Ascending aorta (tissue), 2 donors: ENCODE measurements at regions not wholly inside any gene's neighbourhood (a gene's known extent, or its start where the extent isn't known, plus 50 kb on each side); places are given as distances from the start of the nearest gene placed in this dataset.
A peak's percentile ranks its signal among the peaks of the same experiment; 100 is the strongest.

Experiments
- DNase-seq, 2 donors: peaks; one replicate each; pipeline ENCODE4 v3.0.0-alpha.2; 2019; ENCODE audit warnings: low spot score in 2 of 2
- H3K27ac ChIP-seq, 2 donors: fragments of 200-600 bp; sonication (generic); one replicate each; pipeline ENCODE4 v1.5.1; 2016 to 2017; ENCODE audit warnings: mild to moderate bottlenecking in 1 of 2
- H3K27me3 ChIP-seq: fragments of 200-600 bp; sonication (generic); one replicate; pipeline ENCODE4 v1.5.1; 2017
- H3K36me3 ChIP-seq, 2 donors: fragments of 200-600 bp; sonication (generic); one replicate each; pipeline ENCODE4 v1.5.1; 2016
- H3K4me1 ChIP-seq, 2 donors: fragments of 200-600 bp; sonication (generic); one replicate each; pipeline ENCODE4 v1.5.1; 2016 to 2017; ENCODE audit warnings: mild to moderate bottlenecking in 1 of 2
- H3K4me3 ChIP-seq, 2 donors: fragments of 200-600 bp; sonication (generic); one replicate each; pipeline ENCODE4 v1.5.1; 2016 to 2017; ENCODE audit warnings: mild to moderate bottlenecking in 1 of 2
- H3K9me3 ChIP-seq, 2 donors: fragments of 200-600 bp; sonication (generic); one replicate each; pipeline ENCODE4 v1.5.1; 2016
- intact Hi-C: fragments of 100-400 bp; cut with DNase I; formaldehyde crosslinking; loops from one replicate; pipeline ENCODE4 v1.15.1; 2023
- TF ChIP-seq, protein P1 (sequence below), 3 experiments: fragments of 200-600 bp in 2 of 3; fragments of 450-650 bp in 1 of 3; sonication (generic) in 2 of 3; IDR thresholded peaks; one replicate each; pipeline ENCODE4 v1.5.1; 2016 to 2019; ENCODE audit warnings: antibody characterized with exemption in 3 of 3, mild to moderate bottlenecking in 1 of 3, moderate library complexity in 1 of 3

DNA sequence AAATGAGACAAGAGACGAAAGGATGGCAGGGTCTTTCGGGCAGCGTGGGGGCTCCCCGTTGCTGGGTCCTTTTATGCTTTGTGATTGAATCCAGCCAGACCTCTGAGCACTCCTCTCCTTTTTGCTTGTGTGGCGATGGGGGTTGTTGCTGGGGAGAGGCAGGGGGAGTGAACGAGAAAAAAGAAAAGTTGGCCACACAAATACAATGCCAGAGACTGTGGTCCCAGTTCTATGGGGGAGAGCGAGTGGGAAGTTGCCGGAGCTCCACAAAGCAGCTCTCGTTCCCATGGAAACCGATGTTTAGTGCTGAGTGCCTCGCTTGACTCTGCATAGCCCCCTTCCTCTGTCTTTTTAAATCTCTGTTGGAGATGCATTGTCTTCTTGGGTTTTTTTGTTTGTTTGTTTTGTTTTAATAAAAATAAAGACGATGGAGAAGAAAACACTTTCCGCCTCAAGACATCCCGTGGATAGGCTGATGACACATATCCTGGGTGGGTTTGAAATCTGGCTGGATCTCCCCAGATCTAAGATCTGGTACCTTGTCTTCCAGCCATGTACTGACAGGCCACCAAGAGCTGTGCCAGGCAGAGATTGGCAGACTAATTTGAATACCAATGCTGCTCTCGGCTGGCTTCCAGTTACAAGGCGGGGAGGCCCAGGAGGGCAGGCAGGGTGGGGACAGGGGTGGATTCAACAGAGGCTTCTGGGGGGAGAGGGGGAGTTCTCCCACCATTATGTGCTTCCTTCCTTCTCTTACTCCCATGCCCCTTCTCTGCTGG is 529.3 kb downstream of the QKI start:
- no peaks in the 10 kb centered on the region for H3K9me3 ChIP-seq
- no peaks in the 10 kb centered on the region for H3K36me3 ChIP-seq
- no peak overlapping the region for H3K27ac ChIP-seq
- no peak for DNase-seq
- H3K4me1 ChIP-seq: no peaks in the 10 kb centered on the region
- H3K4me3 ChIP-seq: no peak overlapping the region
- H3K27me3 ChIP-seq: no peaks in the 10 kb centered on the region
- intact Hi-C loops: no loop called here
- TF ChIP-seq, protein P1, sequence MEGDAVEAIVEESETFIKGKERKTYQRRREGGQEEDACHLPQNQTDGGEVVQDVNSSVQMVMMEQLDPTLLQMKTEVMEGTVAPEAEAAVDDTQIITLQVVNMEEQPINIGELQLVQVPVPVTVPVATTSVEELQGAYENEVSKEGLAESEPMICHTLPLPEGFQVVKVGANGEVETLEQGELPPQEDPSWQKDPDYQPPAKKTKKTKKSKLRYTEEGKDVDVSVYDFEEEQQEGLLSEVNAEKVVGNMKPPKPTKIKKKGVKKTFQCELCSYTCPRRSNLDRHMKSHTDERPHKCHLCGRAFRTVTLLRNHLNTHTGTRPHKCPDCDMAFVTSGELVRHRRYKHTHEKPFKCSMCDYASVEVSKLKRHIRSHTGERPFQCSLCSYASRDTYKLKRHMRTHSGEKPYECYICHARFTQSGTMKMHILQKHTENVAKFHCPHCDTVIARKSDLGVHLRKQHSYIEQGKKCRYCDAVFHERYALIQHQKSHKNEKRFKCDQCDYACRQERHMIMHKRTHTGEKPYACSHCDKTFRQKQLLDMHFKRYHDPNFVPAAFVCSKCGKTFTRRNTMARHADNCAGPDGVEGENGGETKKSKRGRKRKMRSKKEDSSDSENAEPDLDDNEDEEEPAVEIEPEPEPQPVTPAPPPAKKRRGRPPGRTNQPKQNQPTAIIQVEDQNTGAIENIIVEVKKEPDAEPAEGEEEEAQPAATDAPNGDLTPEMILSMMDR (IDR thresholded peaks at IDR 0.05): no peak

DNA sequence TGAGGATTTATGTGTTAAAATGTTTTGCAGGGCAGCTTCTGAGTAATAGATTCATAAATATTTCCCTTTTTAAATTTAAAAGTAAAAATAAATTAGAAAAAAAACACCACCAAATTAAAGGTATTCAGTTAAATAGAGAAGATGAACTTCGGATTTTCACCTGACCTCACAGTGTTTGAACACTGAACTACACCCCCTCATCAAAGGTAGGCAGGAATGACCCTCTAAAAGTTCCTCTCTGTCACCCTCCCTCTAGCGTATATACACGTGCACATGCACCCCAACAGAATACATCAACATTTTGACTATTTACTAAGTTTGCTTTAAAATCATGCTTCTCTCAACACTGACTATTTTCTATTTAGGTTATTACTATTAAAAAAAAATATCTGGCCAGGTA is 528.3 kb downstream of the QKI start:
- TF ChIP-seq, protein P1 (IDR thresholded peaks at IDR 0.05): no peak
- DNase-seq: no peak
- intact Hi-C loops: no loop called here

DNA sequence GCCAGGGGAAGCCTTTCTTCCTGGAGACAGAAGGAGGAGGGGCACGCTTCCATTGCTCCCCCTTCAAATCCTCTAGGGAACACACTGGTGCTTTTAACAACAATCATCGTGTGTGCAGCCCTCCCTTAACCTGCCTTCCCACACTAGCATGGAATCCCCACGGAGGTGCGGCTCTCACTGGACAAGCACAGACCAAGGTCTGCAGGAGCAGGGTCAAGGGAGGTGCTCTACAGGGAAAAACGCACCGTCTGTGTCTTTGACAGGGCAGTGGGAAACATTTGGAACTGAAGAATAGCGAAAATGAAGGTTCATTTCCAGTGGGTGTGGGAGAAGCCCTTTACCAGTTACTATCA is 527.1 kb downstream of the QKI start:
- no peaks in the 10 kb centered on the region for H3K4me1 ChIP-seq
- no peak overlapping the region for H3K27ac ChIP-seq
- H3K9me3 ChIP-seq: no peaks in the 10 kb centered on the region

More for the DNA sequence above, 528.3 kb downstream of the QKI start:
- H3K27ac ChIP-seq: no peak overlapping the region
- no peaks in the 10 kb centered on the region for H3K4me1 ChIP-seq
- no peaks in the 10 kb centered on the region for H3K9me3 ChIP-seq
- no peak overlapping the region for H3K4me3 ChIP-seq
- no peaks in the 10 kb centered on the region for H3K36me3 ChIP-seq
- H3K27me3 ChIP-seq: no peaks in the 10 kb centered on the region

DNA sequence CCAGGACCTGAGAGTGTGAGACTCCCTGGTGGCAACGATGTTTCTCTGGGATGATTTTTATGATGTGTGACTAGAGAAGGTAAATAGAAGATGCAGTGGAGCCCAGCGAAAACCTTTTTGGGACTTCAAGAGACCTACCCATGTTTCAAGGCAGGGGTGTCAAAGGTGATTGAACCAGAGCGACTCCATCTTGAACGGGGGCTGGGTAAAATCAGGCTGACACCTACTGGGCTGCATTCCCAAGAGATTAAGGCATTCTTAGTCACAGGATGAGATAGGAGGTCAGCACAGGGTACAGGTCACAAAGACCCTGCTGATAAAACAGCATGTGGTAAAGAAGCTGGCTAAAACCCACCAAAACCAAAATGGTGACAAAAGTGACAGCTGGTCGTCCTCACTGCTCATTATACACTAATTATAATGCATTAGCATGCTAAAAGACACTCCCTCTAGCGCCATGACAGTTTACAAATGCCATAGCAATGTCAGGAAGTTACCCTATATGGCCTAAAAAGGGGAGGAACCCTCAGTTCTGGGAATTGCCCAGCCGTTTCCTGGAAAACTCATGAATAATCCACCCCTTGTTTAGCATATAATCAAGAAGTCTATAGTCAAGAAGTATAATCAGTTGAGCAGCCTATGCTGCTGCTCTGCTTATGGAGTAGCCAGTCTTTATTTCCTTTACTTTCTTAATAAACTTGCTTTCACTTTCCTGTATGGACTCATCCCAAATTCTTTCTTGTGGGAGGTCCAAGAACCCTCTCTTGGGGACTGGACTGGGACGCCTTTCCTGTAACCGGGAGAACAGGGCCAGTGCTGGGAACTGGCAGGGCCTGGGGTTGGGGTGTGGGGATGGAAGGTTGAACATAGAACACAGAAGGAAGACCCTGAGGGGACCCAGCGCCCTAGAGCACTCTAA is 526.4 kb downstream of the QKI start:
- no peaks in the 10 kb centered on the region for H3K36me3 ChIP-seq
- no peaks in the 10 kb centered on the region for H3K9me3 ChIP-seq
- TF ChIP-seq, protein P1 (IDR thresholded peaks at IDR 0.05): no peak
- no peak overlapping the region for H3K27ac ChIP-seq
- peak overlapping the region in 1 of 2 donors; percentile 13 for H3K4me3 ChIP-seq
- intact Hi-C loops: no loop called here
- H3K27me3 ChIP-seq: no peaks in the 10 kb centered on the region
- no peaks in the 10 kb centered on the region for H3K4me1 ChIP-seq
- no peak for DNase-seq

More for the DNA sequence above, 527.1 kb downstream of the QKI start:
- no peaks in the 10 kb centered on the region for H3K36me3 ChIP-seq
- H3K4me3 ChIP-seq: peak overlapping the region in 1 of 2 donors; percentile 13
- intact Hi-C loops: no loop called here
- no peak for DNase-seq
- TF ChIP-seq, protein P1 (IDR thresholded peaks at IDR 0.05): no peak
- H3K27me3 ChIP-seq: no peaks in the 10 kb centered on the region

DNA sequence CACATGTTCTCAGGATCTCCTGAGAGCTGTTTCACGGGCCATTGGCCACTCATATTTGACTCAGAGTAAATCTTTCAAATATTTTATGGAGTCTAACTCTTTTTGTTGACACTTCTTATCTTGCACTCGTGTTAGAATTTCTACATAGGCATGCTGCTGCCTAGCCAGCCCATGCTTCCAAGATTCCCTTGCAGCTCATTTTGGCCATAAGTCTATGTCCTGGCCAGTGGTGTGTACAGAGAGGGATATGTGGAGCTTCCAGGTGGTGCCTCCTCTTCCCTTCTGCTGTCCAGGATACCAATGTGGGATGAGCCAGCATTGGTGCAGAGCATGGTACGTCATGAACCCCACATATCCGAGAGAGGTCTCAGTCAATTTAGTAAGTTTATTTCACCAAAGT is 522.6 kb downstream of the QKI start:
- no peaks in the 10 kb centered on the region for H3K36me3 ChIP-seq
- H3K9me3 ChIP-seq: no peaks in the 10 kb centered on the region
- TF ChIP-seq, protein P1 (IDR thresholded peaks at IDR 0.05): no peak
- no peak overlapping the region for H3K27ac ChIP-seq
- H3K4me1 ChIP-seq: no peaks in the 10 kb centered on the region
- intact Hi-C loops: no loop called here
- H3K27me3 ChIP-seq: no peaks in the 10 kb centered on the region
- no peak for DNase-seq
- H3K4me3 ChIP-seq: no peak overlapping the region
